K562 (cell line): ENCODE measurements at regions not wholly inside any gene's neighbourhood (a gene's known extent, or its start where the extent isn't known, plus 50 kb on each side); places are given as distances from the start of the nearest gene placed in this dataset.
A peak's percentile ranks its signal among the peaks of the same experiment; 100 is the strongest.

Experiments used
- CHD1 ChIP-seq: fragments of 200-600 bp; sonication (generic); IDR thresholded peaks from one replicate; pipeline ENCODE4 v1.6.1; 2012; ENCODE audit warnings: mild to moderate bottlenecking, moderate library complexity, low read length, inconsistent platforms
- FOSL1 ChIP-seq: fragments of 200-800 bp; sonication (Bioruptor generic); conservative IDR thresholded peaks from 2 replicates; pipeline ENCODE4 v1.6.1; 2016; ENCODE audit warnings: missing genetic modification characterization, missing compliant biosample characterization
- GTF2A2 ChIP-seq: IDR thresholded peaks from 2 replicates; pipeline ENCODE4 v1.6.1; 2016; ENCODE audit warnings: mild to moderate bottlenecking, missing genetic modification characterization, missing compliant biosample characterization
- HDAC1 ChIP-seq, 2 experiments: fragments of 450-650 bp; IDR thresholded peaks; 2 replicates each; pipeline ENCODE4 v1.6.1; 2016 to 2017; ENCODE audit warnings: inconsistent platforms in 1 of 2, mild to moderate bottlenecking in 1 of 2, moderate library complexity in 1 of 2
- HDAC6 ChIP-seq: IDR thresholded peaks from 2 replicates; pipeline ENCODE4 v1.6.1; 2012; ENCODE audit warnings: low read depth, mild to moderate bottlenecking, control low read depth, inconsistent platforms, low read length, moderate library complexity
- HMG20B ChIP-seq: fragments of 250-450 bp; sonication (Bioruptor Pico); IDR thresholded peaks from 2 replicates; pipeline ENCODE4 v1.5.0; 2021; ENCODE audit warnings: mild to moderate bottlenecking
- NFXL1 ChIP-seq: fragments of 450-650 bp; formaldehyde crosslinking; IDR thresholded peaks from 2 replicates; pipeline ENCODE4 v1.4.0; 2021; ENCODE audit warnings: mild to moderate bottlenecking
- PHB2 ChIP-seq: fragments of 450-650 bp; IDR thresholded peaks from 2 replicates; pipeline ENCODE4 v1.6.1; 2017; ENCODE audit warnings: low read depth
- POLR2B ChIP-seq: fragments of 450-650 bp; IDR thresholded peaks from 2 replicates; pipeline ENCODE4 v1.6.1; 2018; ENCODE audit warnings: low read depth; ENCODE audit not compliant: partially characterized antibody
- TBP ChIP-seq: optimal IDR thresholded peaks from 2 replicates; pipeline ENCODE3; 2011; ENCODE audit warnings: low read depth, low read length, improper control_type of control experiment
- ZEB2 ChIP-seq: fragments of 450-650 bp; IDR thresholded peaks from 2 replicates; pipeline ENCODE4 v1.6.1; 2016
- ZNF3 ChIP-seq: fragments of 250-450 bp; sonication (Bioruptor Pico); IDR thresholded peaks from 2 replicates; pipeline ENCODE4 v1.5.0; 2021; ENCODE audit warnings: mild to moderate bottlenecking, moderate library complexity
- TF ChIP-seq, protein P1 (sequence below), 2 experiments: fragments of 450-650 bp in 1 of 2; sonication (generic) in 1 of 2; formaldehyde crosslinking in 1 of 2; IDR thresholded peaks; 2 replicates each; pipeline versions ENCODE4 v1.7.1 to v1.9.0; 2016 to 2022; ENCODE audit warnings: inconsistent platforms in 1 of 2, mild to moderate bottlenecking in 1 of 2, missing genetic modification reagents in 1 of 2
- TF ChIP-seq, protein P2 (sequence below): sonication (generic); formaldehyde crosslinking; IDR thresholded peaks from 2 replicates; pipeline ENCODE4 v1.8.0; 2022; ENCODE audit warnings: mild to moderate bottlenecking, low read depth, missing genetic modification reagents

GRCh38 chr2:64767670-64768468 lies 114.2 kb upstream of the SERTAD2 start (continued):
- TF ChIP-seq, protein P1, sequence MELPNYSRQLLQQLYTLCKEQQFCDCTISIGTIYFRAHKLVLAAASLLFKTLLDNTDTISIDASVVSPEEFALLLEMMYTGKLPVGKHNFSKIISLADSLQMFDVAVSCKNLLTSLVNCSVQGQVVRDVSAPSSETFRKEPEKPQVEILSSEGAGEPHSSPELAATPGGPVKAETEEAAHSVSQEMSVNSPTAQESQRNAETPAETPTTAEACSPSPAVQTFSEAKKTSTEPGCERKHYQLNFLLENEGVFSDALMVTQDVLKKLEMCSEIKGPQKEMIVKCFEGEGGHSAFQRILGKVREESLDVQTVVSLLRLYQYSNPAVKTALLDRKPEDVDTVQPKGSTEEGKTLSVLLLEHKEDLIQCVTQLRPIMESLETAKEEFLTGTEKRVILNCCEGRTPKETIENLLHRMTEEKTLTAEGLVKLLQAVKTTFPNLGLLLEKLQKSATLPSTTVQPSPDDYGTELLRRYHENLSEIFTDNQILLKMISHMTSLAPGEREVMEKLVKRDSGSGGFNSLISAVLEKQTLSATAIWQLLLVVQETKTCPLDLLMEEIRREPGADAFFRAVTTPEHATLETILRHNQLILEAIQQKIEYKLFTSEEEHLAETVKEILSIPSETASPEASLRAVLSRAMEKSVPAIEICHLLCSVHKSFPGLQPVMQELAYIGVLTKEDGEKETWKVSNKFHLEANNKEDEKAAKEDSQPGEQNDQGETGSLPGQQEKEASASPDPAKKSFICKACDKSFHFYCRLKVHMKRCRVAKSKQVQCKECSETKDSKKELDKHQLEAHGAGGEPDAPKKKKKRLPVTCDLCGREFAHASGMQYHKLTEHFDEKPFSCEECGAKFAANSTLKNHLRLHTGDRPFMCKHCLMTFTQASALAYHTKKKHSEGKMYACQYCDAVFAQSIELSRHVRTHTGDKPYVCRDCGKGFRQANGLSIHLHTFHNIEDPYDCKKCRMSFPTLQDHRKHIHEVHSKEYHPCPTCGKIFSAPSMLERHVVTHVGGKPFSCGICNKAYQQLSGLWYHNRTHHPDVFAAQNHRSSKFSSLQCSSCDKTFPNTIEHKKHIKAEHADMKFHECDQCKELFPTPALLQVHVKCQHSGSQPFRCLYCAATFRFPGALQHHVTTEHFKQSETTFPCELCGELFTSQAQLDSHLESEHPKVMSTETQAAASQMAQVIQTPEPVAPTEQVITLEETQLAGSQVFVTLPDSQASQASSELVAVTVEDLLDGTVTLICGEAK (IDR thresholded peaks at IDR 0.05), result peak; percentile 15; the same call in 1 of the 2 replicates
- TF ChIP-seq, protein P1 (CRISPR knock-in tag; IDR thresholded peaks at IDR 0.05), result no peak
- TF ChIP-seq GTF2A2, result no peak
- no peak for TF ChIP-seq CHD1
- TF ChIP-seq ZEB2, result no peak
- peak; percentile 91 for TF ChIP-seq TBP
- no peak for TF ChIP-seq HDAC6
- TF ChIP-seq HDAC1 (IDR thresholded peaks at IDR 0.05), result peak in 1 of 2 experiments; percentile 51; a peak in 2 of 4 replicates
- no peak for TF ChIP-seq NFXL1 (CRISPR knock-in tag)
- no peak for TF ChIP-seq HMG20B (CRISPR knock-in tag)
- TF ChIP-seq ZNF3 (CRISPR knock-in tag), result no peak
- peak; percentile 93 for TF ChIP-seq FOSL1 (tag)
- no peak for TF ChIP-seq PHB2
- TF ChIP-seq, protein P2, sequence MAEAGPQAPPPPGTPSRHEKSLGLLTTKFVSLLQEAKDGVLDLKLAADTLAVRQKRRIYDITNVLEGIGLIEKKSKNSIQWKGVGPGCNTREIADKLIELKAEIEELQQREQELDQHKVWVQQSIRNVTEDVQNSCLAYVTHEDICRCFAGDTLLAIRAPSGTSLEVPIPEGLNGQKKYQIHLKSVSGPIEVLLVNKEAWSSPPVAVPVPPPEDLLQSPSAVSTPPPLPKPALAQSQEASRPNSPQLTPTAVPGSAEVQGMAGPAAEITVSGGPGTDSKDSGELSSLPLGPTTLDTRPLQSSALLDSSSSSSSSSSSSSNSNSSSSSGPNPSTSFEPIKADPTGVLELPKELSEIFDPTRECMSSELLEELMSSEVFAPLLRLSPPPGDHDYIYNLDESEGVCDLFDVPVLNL (CRISPR knock-in tag), result no peak
- TF ChIP-seq POLR2B, result peak; percentile 59
